HEK293 (cell line): ENCODE measurements at regions not wholly inside any gene's neighbourhood (a gene's known extent, or its start where the extent isn't known, plus 50 kb on each side); places are given as distances from the start of the nearest gene placed in this dataset.

Source experiments
- CTCF ChIA-PET: fragments of 350-600 bp; formaldehyde crosslinking; extraction: SDS; loops from one replicate; lab custom pipeline; 2021; ENCODE audit warnings: antibody characterized with exemption; lab: Yijun Ruan, JAX
- POLR2A ChIA-PET: fragments of 300-600 bp; formaldehyde crosslinking; extraction: SDS; loops from one replicate; lab custom pipeline; 2020; ENCODE audit warnings: antibody characterized with exemption, inconsistent platforms; lab: Yijun Ruan, JAX
- H3K27ac ChIP-seq: fragments of 200-500 bp; sonication (Bioruptor generic); 2 replicates; pipeline ENCODE4 v1.5.1; 2014; ENCODE audit warnings: low read depth, low read length, control low read depth, inconsistent platforms; ENCODE audit errors: extremely low read depth
- H3K36me3 ChIP-seq, 2 experiments: fragments of 200-500 bp in 1 of 2; sonication (Bioruptor generic) in 1 of 2; 1 replicate in 1 of 2; 2 replicates in 1 of 2; pipeline ENCODE4 v1.5.1; 2014 to 2017; ENCODE audit warnings: inconsistent platforms in 2 of 2, low read length in 2 of 2; ENCODE audit not compliant: control insufficient read depth in 2 of 2, insufficient read depth in 1 of 2
- H3K4me1 ChIP-seq: fragments of 200-500 bp; sonication (Bioruptor generic); 2 replicates; pipeline ENCODE4 v1.5.1; 2014; ENCODE audit warnings: mild to moderate bottlenecking, low read length, inconsistent platforms; ENCODE audit not compliant: control insufficient read depth, insufficient read depth
- H3K4me3 ChIP-seq: 2 replicates; pipeline ENCODE4 v1.5.1; 2011; ENCODE audit warnings: low read depth, mild to moderate bottlenecking, control low read depth, low read length, moderate library complexity
- H3K9me3 ChIP-seq: fragments of 200-500 bp; sonication (Bioruptor generic); 2 replicates; pipeline ENCODE4 v1.5.1; 2014; ENCODE audit warnings: low read depth, low read length, inconsistent platforms; ENCODE audit not compliant: control insufficient read depth, insufficient read depth
- BCL6B ChIP-seq: fragments of 450-650 bp; formaldehyde crosslinking; IDR thresholded peaks from 2 replicates; pipeline ENCODE4 v1.5.1; 2017; ENCODE audit warnings: missing biosample characterization, missing genetic modification characterization
- HOXC10 ChIP-seq: sonication (generic); formaldehyde crosslinking; IDR thresholded peaks from 2 replicates; pipeline ENCODE4 v1.8.1; 2023; ENCODE audit warnings: mild to moderate bottlenecking, missing genetic modification reagents
- INSM2 ChIP-seq: fragments of 450-650 bp; formaldehyde crosslinking; IDR thresholded peaks from 2 replicates; pipeline ENCODE4 v1.5.1; 2016; ENCODE audit warnings: missing biosample characterization, missing genetic modification characterization
- KLF17 ChIP-seq: fragments of 450-650 bp; formaldehyde crosslinking; IDR thresholded peaks from 2 replicates; pipeline ENCODE4 v1.5.1; 2016; ENCODE audit warnings: missing biosample characterization, missing genetic modification characterization
- MEIS1 ChIP-seq: sonication (generic); formaldehyde crosslinking; IDR thresholded peaks from 2 replicates; pipeline ENCODE4 v1.8.1; 2022; ENCODE audit warnings: missing genetic modification reagents, mild to moderate bottlenecking, borderline replicate concordance
- MYNN ChIP-seq: fragments of 450-650 bp; formaldehyde crosslinking; IDR thresholded peaks from 2 replicates; pipeline ENCODE4 v1.5.1; 2016; ENCODE audit warnings: missing biosample characterization, missing genetic modification characterization, borderline replicate concordance
- PBX3 ChIP-seq: sonication (generic); formaldehyde crosslinking; IDR thresholded peaks from 2 replicates; pipeline ENCODE4 v1.8.1; 2022; ENCODE audit warnings: mild to moderate bottlenecking, moderate library complexity, missing genetic modification reagents
- PRDM10 ChIP-seq: fragments of 450-650 bp; formaldehyde crosslinking; IDR thresholded peaks from 2 replicates; pipeline ENCODE4 v1.5.1; 2016; ENCODE audit warnings: missing biosample characterization, missing genetic modification characterization
- SP2 ChIP-seq: fragments of 450-650 bp; formaldehyde crosslinking; IDR thresholded peaks from 2 replicates; pipeline ENCODE4 v1.5.1; 2016; ENCODE audit warnings: missing biosample characterization, missing genetic modification characterization
- ZBTB17 ChIP-seq: fragments of 450-650 bp; formaldehyde crosslinking; IDR thresholded peaks from 2 replicates; pipeline ENCODE4 v1.5.1; 2016; ENCODE audit warnings: missing biosample characterization, missing genetic modification characterization
- ZBTB7A ChIP-seq: fragments of 450-650 bp; formaldehyde crosslinking; IDR thresholded peaks from 2 replicates; pipeline ENCODE4 v1.5.1; 2016; ENCODE audit warnings: low read depth, missing biosample characterization, missing genetic modification characterization
- ZNF138 ChIP-seq: fragments of 450-650 bp; formaldehyde crosslinking; IDR thresholded peaks from 2 replicates; pipeline ENCODE4 v1.5.1; 2016; ENCODE audit warnings: missing biosample characterization, missing genetic modification characterization, borderline replicate concordance
- ZNF146 ChIP-seq: fragments of 450-650 bp; formaldehyde crosslinking; IDR thresholded peaks from 2 replicates; pipeline ENCODE4 v1.5.1; 2016; ENCODE audit warnings: missing biosample characterization, missing genetic modification characterization
- ZNF202 ChIP-seq: fragments of 450-650 bp; formaldehyde crosslinking; IDR thresholded peaks from 2 replicates; pipeline ENCODE4 v1.5.1; 2016; ENCODE audit warnings: missing biosample characterization, missing genetic modification characterization, borderline replicate concordance
- ZNF239 ChIP-seq: fragments of 450-650 bp; formaldehyde crosslinking; IDR thresholded peaks from 2 replicates; pipeline ENCODE4 v1.5.1; 2016; ENCODE audit warnings: missing biosample characterization, missing genetic modification characterization
- ZNF335 ChIP-seq: fragments of 450-650 bp; formaldehyde crosslinking; conservative IDR thresholded peaks from 2 replicates; pipeline ENCODE4 v1.5.1; 2016; ENCODE audit warnings: missing biosample characterization, missing genetic modification characterization
- ZNF350 ChIP-seq: fragments of 450-650 bp; formaldehyde crosslinking; IDR thresholded peaks from 2 replicates; pipeline ENCODE4 v1.5.0; 2017; ENCODE audit warnings: missing biosample characterization, mild to moderate bottlenecking, missing genetic modification characterization
- ZNF513 ChIP-seq: fragments of 450-650 bp; IDR thresholded peaks from 2 replicates; pipeline ENCODE4 v1.5.1; 2018; ENCODE audit warnings: missing biosample characterization, missing genetic modification characterization
- ZNF571 ChIP-seq: fragments of 450-650 bp; formaldehyde crosslinking; IDR thresholded peaks from 2 replicates; pipeline ENCODE4 v1.5.0; 2017; ENCODE audit warnings: missing biosample characterization, missing genetic modification characterization
- ZNF624 ChIP-seq: fragments of 450-650 bp; formaldehyde crosslinking; IDR thresholded peaks from 2 replicates; pipeline ENCODE4 v1.5.1; 2017; ENCODE audit warnings: missing biosample characterization, missing genetic modification characterization
- ZNF645 ChIP-seq: fragments of 450-650 bp; formaldehyde crosslinking; IDR thresholded peaks from 2 replicates; pipeline ENCODE4; 2016; ENCODE audit warnings: missing biosample characterization, missing genetic modification characterization
- ZNF785 ChIP-seq: fragments of 450-650 bp; formaldehyde crosslinking; IDR thresholded peaks from 2 replicates; pipeline ENCODE4 v1.5.1; 2016; ENCODE audit warnings: missing biosample characterization, missing genetic modification characterization
- ZNF837 ChIP-seq: fragments of 450-650 bp; formaldehyde crosslinking; IDR thresholded peaks from 2 replicates; pipeline ENCODE4 v1.5.1; 2016; ENCODE audit warnings: missing biosample characterization, missing genetic modification characterization
- ZXDB ChIP-seq: fragments of 450-650 bp; formaldehyde crosslinking; IDR thresholded peaks from 2 replicates; pipeline ENCODE4 v1.5.1; 2016; ENCODE audit warnings: missing biosample characterization, missing genetic modification characterization

- H3K36me3 ChIP-seq = no peaks in the 10 kb centered on the region
- CTCF ChIA-PET = no interaction called here
- TF ChIP-seq ZNF624 (tag by site-specific recombination) = no peak
- TF ChIP-seq ZNF350 (tag by site-specific recombination) = no peak
- no peak for TF ChIP-seq BCL6B (tag by site-specific recombination)
- TF ChIP-seq MEIS1 (CRISPR knock-in tag) = no peak
- TF ChIP-seq ZNF785 (tag by site-specific recombination) = no peak
- TF ChIP-seq ZNF837 = no peak
- TF ChIP-seq ZBTB17 = no peak
- no peak for TF ChIP-seq ZNF146
- no peak for TF ChIP-seq PRDM10 (tag by site-specific recombination)
- no peak for TF ChIP-seq ZXDB
- TF ChIP-seq MYNN = no peak
- TF ChIP-seq ZNF513 (tag by site-specific recombination) = no peak
- TF ChIP-seq KLF17 (tag by site-specific recombination) = no peak
- TF ChIP-seq, all 188 proteins: peak for 0
- H3K27ac ChIP-seq = no peak overlapping the region
- H3K4me3 ChIP-seq = no peak overlapping the region
- POLR2A ChIA-PET = no interaction called here
- H3K9me3 ChIP-seq = no peaks in the 10 kb centered on the region
- no peaks in the 10 kb centered on the region for H3K4me1 ChIP-seq
Observed at GRCh38 chr3:180092889-180093288, 56.2 kb upstream of the PEX5L start.

- Histone ChIP-seq H3K4me1 (no peaks in the 10 kb centered on the region), H3K4me3 (no peak overlapping the region), H3K9me3 (no peaks in the 10 kb centered on the region), H3K36me3 (no peaks in the 10 kb centered on the region), H3K27ac (no peak overlapping the region)
- POLR2A ChIA-PET = no interaction called here
- CTCF ChIA-PET = no interaction called here
- TF ChIP-seq ZNF202 (no peak), ZNF146 (no peak), SP2 (tag by site-specific recombination) (no peak), ZNF335 (tag by site-specific recombination) (no peak), ZNF645 (tag by site-specific recombination) (no peak), ZNF239 (tag by site-specific recombination) (no peak), HOXC10 (no peak), ZNF138 (no peak), ZBTB7A (tag by site-specific recombination) (no peak), PBX3 (no peak), ZNF571 (tag by site-specific recombination) (no peak), INSM2 (tag by site-specific recombination) (no peak)
Observed at GRCh38 chr3:180093535-180093934, 56.8 kb upstream of the PEX5L start.
